ENCODE measurements at regions not wholly inside any gene's neighbourhood (a gene's known extent, or its start where the extent isn't known, plus 50 kb on each side); places are given as distances from the start of the nearest gene placed in this dataset.

DNA sequence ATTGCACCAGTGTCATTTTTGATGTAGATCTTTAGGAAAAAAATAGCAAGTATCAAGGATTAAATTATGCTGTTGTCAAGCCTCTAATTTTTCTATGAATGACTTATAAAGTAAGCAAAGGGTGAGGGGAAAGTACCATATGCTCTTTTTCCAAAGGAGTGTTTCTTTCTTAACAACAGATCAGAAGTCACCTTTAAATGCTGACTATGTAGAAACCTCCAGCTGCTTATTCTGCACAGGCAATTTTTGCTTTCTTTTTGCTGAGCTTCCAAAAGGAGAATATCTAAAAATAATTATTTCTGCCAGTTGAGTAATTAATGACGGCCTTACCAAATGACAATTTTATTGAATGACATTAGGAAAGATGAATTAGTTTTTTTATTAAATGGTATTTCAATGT is 390.6 kb upstream of the MANEA start:
- no peak overlapping the region for H3K4me3 ChIP-seq (replicated peaks in 1 of 3; ENCODE audit: insufficient read depth in 1 of 3, low read depth in 1 of 3, low read length in 3 of 3)
- no peak overlapping the region for H3K9ac ChIP-seq (replicated peaks; ENCODE audit: extremely low read depth, insufficient read depth, low read length)
- DNase-seq (ENCODE audit: low read depth, low spot score) = no peak
- no peaks in the 10 kb centered on the region for H3K9me1 ChIP-seq (replicated peaks; ENCODE audit: control insufficient read depth, extremely low read depth, insufficient read depth, low read length)
- H2AFZ ChIP-seq (ENCODE audit: low read depth, low read length) = no peak overlapping the region
- no peak for FAIRE-seq
- H3K27ac ChIP-seq (ENCODE audit: insufficient read depth, low read depth, low read length) = no peak overlapping the region
- no peaks in the 10 kb centered on the region for H3K36me3 ChIP-seq (ENCODE audit: control insufficient read depth in 2 of 2, extremely low read depth in 1 of 2, insufficient read depth in 2 of 2, low read length in 2 of 2)
- dilution Hi-C loops (cut with MboI; ENCODE audit: extremely low pct_ligation_motif_present, low sequenced_read_pairs) = no loop called here
- POLR2A ChIA-PET = no interaction called here
- CTCF ChIA-PET = no interaction called here
- no peaks in the 10 kb centered on the region for H3K4me1 ChIP-seq (ENCODE audit: control insufficient read depth, extremely low read depth, insufficient read depth, low read length)
- no peaks in the 10 kb centered on the region for H3K9me3 ChIP-seq (replicated peaks; ENCODE audit: control insufficient read depth, insufficient read depth, low read length)
- H3K4me2 ChIP-seq (ENCODE audit: insufficient read depth, low read length) = no peak overlapping the region
- intact Hi-C loops (cut with micrococcal nuclease) = no loop called here
- no peaks in the 10 kb centered on the region for H3K79me2 ChIP-seq (ENCODE audit: control insufficient read depth, insufficient read depth, low read length)
- TF ChIP-seq, protein P1, sequence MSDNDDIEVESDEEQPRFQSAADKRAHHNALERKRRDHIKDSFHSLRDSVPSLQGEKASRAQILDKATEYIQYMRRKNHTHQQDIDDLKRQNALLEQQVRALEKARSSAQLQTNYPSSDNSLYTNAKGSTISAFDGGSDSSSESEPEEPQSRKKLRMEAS (IDR thresholded peaks at IDR 0.05; ENCODE audit: insufficient read depth, insufficient read length) = no peak
- TF ChIP-seq POLR2A (IDR thresholded peaks at IDR 0.05; ENCODE audit: low read depth, low read length) = no peak
- TF ChIP-seq, protein P2, sequence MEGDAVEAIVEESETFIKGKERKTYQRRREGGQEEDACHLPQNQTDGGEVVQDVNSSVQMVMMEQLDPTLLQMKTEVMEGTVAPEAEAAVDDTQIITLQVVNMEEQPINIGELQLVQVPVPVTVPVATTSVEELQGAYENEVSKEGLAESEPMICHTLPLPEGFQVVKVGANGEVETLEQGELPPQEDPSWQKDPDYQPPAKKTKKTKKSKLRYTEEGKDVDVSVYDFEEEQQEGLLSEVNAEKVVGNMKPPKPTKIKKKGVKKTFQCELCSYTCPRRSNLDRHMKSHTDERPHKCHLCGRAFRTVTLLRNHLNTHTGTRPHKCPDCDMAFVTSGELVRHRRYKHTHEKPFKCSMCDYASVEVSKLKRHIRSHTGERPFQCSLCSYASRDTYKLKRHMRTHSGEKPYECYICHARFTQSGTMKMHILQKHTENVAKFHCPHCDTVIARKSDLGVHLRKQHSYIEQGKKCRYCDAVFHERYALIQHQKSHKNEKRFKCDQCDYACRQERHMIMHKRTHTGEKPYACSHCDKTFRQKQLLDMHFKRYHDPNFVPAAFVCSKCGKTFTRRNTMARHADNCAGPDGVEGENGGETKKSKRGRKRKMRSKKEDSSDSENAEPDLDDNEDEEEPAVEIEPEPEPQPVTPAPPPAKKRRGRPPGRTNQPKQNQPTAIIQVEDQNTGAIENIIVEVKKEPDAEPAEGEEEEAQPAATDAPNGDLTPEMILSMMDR (IDR thresholded peaks at IDR 0.05; ENCODE audit: extremely low read depth in 1 of 2, insufficient read depth in 1 of 2, low read depth in 1 of 2, low read length in 2 of 2) = no peak
- no peak for TF ChIP-seq MYC (IDR thresholded peaks at IDR 0.05; ENCODE audit: low read depth, low read length)
- TF ChIP-seq GATA2 (IDR thresholded peaks at IDR 0.05; ENCODE audit: insufficient read depth, insufficient read length, low read depth, low read length) = no peak
- TF ChIP-seq EZH2 (IDR thresholded peaks at IDR 0.05; ENCODE audit: borderline replicate concordance, low read depth, low read length, severe bottlenecking) = no peak
- no TSS peak for BruUV-seq (replicated peaks)
- H3K27me3 ChIP-seq (ENCODE audit: control insufficient read depth in 2 of 2, insufficient read depth in 2 of 2, low read length in 2 of 2) = no peaks in the 10 kb centered on the region
- no peaks in the 10 kb centered on the region for H4K20me1 ChIP-seq (replicated peaks; ENCODE audit: control insufficient read depth, extremely low read depth, insufficient read depth, low read length)

DNA sequence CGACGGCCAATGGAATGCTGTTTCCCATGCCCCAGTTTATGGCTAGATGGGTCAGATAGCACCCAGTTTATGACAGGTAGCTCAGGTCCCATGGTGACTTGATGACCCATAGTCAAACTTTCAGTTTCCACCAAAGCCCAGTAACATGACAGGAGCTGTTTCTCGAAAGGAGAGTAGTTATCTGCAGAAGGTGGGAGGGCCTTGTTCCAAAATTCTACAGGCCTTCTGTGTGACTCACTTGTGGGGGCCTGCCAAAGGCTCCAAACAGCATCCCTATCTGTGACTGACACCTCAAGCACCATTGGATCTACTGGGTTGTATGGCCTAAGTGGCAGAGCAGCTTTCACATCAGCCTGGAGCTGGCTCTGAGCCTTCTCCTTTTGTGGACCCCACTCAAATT is 379.7 kb upstream of the MANEA start:
- CTCF ChIA-PET = no interaction called here
- Histone ChIP-seq H3K4me1 (ENCODE audit: control insufficient read depth, extremely low read depth, insufficient read depth, low read length) (no peaks in the 10 kb centered on the region), H3K36me3 (ENCODE audit: control insufficient read depth in 2 of 2, extremely low read depth in 1 of 2, insufficient read depth in 2 of 2, low read length in 2 of 2) (no peaks in the 10 kb centered on the region), H3K27ac (ENCODE audit: insufficient read depth, low read depth, low read length) (no peak overlapping the region), H3K4me3 (replicated peaks in 1 of 3; ENCODE audit: insufficient read depth in 1 of 3, low read depth in 1 of 3, low read length in 3 of 3) (no peak overlapping the region), H3K9me3 (replicated peaks; ENCODE audit: control insufficient read depth, insufficient read depth, low read length) (no peaks in the 10 kb centered on the region), H3K9ac (replicated peaks; ENCODE audit: extremely low read depth, insufficient read depth, low read length) (no peak overlapping the region), H4K20me1 (replicated peaks; ENCODE audit: control insufficient read depth, extremely low read depth, insufficient read depth, low read length) (no peaks in the 10 kb centered on the region), H2AFZ (ENCODE audit: low read depth, low read length) (no peak overlapping the region), H3K79me2 (ENCODE audit: control insufficient read depth, insufficient read depth, low read length) (no peaks in the 10 kb centered on the region), H3K9me1 (replicated peaks; ENCODE audit: control insufficient read depth, extremely low read depth, insufficient read depth, low read length) (no peaks in the 10 kb centered on the region), H3K27me3 (ENCODE audit: control insufficient read depth in 2 of 2, insufficient read depth in 2 of 2, low read length in 2 of 2) (no peaks in the 10 kb centered on the region), H3K4me2 (ENCODE audit: insufficient read depth, low read length) (no peak overlapping the region)
- POLR2A ChIA-PET = no interaction called here
- DNase-seq (ENCODE audit: low read depth, low spot score) = no peak
- intact Hi-C loops (cut with micrococcal nuclease) = no loop called here
- dilution Hi-C loops (cut with MboI; ENCODE audit: extremely low pct_ligation_motif_present, low sequenced_read_pairs) = no loop called here
- TF ChIP-seq MYC (IDR thresholded peaks at IDR 0.05; ENCODE audit: low read depth, low read length) (no peak), POLR2A (IDR thresholded peaks at IDR 0.05; ENCODE audit: low read depth, low read length) (no peak), JUN (IDR thresholded peaks at IDR 0.05; ENCODE audit: borderline replicate concordance, insufficient read depth, insufficient read length, low read depth) (no peak), FOS (IDR thresholded peaks at IDR 0.05; ENCODE audit: borderline replicate concordance, insufficient read depth, low read length) (no peak), POLR2AphosphoS5 (IDR thresholded peaks at IDR 0.05; ENCODE audit: insufficient read depth, low read depth, low read length) (no peak), GATA2 (IDR thresholded peaks at IDR 0.05; ENCODE audit: insufficient read depth, insufficient read length, low read depth, low read length) (no peak), EZH2 (IDR thresholded peaks at IDR 0.05; ENCODE audit: borderline replicate concordance, low read depth, low read length, severe bottlenecking) (no peak)
- TF ChIP-seq, protein P2 (IDR thresholded peaks at IDR 0.05; ENCODE audit: extremely low read depth in 1 of 2, insufficient read depth in 1 of 2, low read depth in 1 of 2, low read length in 2 of 2) = no peak
- TF ChIP-seq, protein P1 (IDR thresholded peaks at IDR 0.05; ENCODE audit: insufficient read depth, insufficient read length) = no peak
- no TSS peak for BruUV-seq (replicated peaks)
- FAIRE-seq = no peak

All from endothelial cell of umbilical vein (primary cell).